SHP77 (cell line): ENCODE measurements at regions not wholly inside any gene's neighbourhood (a gene's known extent, or its start where the extent isn't known, plus 50 kb on each side); places are given as distances from the start of the nearest gene placed in this dataset.
A peak's percentile ranks its signal among the peaks of the same experiment; 100 is the strongest.
"Not testable (repeated sequence)": the region's sequence is repeated elsewhere in the genome, so short reads cannot be mapped to it uniquely, and the experiment has no call there.

ENCODE experiments used
- DNase-seq, 2 experiments: peaks; one replicate each; lab custom pipeline; 2025; lab: John Stamatoyannopoulos, UW

GRCh38 chr4:123638834-123639233 lies 242.2 kb downstream of the SPRY1 start:
- no peak for DNase-seq

GRCh38 chr4:123640271-123640670 lies 243.7 kb downstream of the SPRY1 start:
- no peak for DNase-seq

GRCh38 chr4:123640824-123641223 lies 244.2 kb downstream of the SPRY1 start:
- DNase-seq: no peak

GRCh38 chr4:123643691-123644090 lies 247.1 kb downstream of the SPRY1 start:
- no peak for DNase-seq

- no peak for DNase-seq
These were observed 252.7 kb downstream of the SPRY1 start for GRCh38 chr4:123649250-123649644.

GRCh38 chr4:123649645-123650391 lies 253.2 kb downstream of the SPRY1 start:
- DNase-seq: peak; percentile 58 to 76

- no peak for DNase-seq
These were observed 254.5 kb downstream of the SPRY1 start for GRCh38 chr4:123651066-123651465.

GRCh38 chr4:123651536-123652180 lies 255.1 kb downstream of the SPRY1 start:
- DNase-seq: no peak

- DNase-seq: no peak
These were observed 255.9 kb downstream of the SPRY1 start for GRCh38 chr4:123652476-123652875.

GRCh38 chr4:123653236-123653635 lies 256.6 kb downstream of the SPRY1 start:
- DNase-seq: no peak

GRCh38 chr4:123656746-123657294 lies 260.2 kb downstream of the SPRY1 start:
- not testable (repeated sequence) for DNase-seq

GRCh38 chr4:123657606-123658005 lies 261.0 kb downstream of the SPRY1 start:
- not testable (repeated sequence) for DNase-seq

- DNase-seq: no peak
These were observed 262.7 kb downstream of the SPRY1 start for GRCh38 chr4:123659262-123659661.

GRCh38 chr4:123659730-123660129 lies 263.1 kb downstream of the SPRY1 start:
- DNase-seq: no peak

- DNase-seq: no peak
These were observed 264.6 kb downstream of the SPRY1 start for GRCh38 chr4:123661080-123661737.

GRCh38 chr4:123662827-123663226 lies 266.2 kb downstream of the SPRY1 start:
- no peak for DNase-seq

GRCh38 chr4:123666486-123666885 lies 269.9 kb downstream of the SPRY1 start:
- DNase-seq: no peak

- no peak for DNase-seq
These were observed 270.9 kb downstream of the SPRY1 start for GRCh38 chr4:123667496-123667895.

GRCh38 chr4:123667991-123668390 lies 271.4 kb downstream of the SPRY1 start:
- DNase-seq: no peak

- no peak for DNase-seq
These were observed 275.2 kb downstream of the SPRY1 start for GRCh38 chr4:123671636-123672404.

GRCh38 chr4:123672987-123673386 lies 276.4 kb downstream of the SPRY1 start:
- DNase-seq: no peak

GRCh38 chr4:123673971-123674370 lies 277.4 kb downstream of the SPRY1 start:
- DNase-seq: no peak
